ENCODE measurements at regions not wholly inside any gene's neighbourhood (a gene's known extent, or its start where the extent isn't known, plus 50 kb on each side); places are given as distances from the start of the nearest gene placed in this dataset.
"Not testable (repeated sequence)": the region's sequence is repeated elsewhere in the genome, so short reads cannot be mapped to it uniquely, and the experiment has no call there.

DNA sequence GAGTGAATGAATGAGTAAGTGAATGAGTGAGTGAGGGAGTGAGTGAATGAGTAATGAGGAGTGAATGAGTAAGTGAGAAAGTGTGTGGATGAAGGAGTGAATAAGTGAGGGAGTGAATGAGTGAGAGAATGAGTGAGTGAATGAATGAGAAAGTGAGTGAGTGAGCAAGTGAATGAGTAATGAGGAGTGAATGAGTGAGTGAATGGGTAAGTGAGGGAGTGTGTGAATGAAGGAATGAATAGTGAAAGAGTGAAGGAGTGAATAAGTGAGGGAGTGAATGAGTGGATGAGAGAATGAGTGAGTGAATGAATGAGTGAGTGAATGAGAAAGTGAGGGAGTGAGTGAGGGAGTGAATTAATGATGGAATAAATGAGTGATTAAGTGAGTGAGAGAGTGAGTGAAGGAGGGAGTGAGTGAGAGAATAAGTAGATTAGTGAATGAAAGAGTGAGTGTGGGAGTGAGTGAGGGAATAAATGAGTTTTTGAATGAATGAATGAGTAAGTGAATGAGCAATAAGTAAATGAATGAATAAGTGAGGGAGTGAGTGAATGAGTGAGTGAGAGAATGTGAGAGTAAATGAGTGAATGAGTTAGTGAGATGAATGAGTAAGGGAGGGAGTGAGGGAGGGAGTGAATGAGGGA, 364.5 kb downstream of the ADGRD1 start:
- H3K27ac ChIP-seq, result no peak overlapping the region
- H3K9me2 ChIP-seq (replicated peaks; ENCODE audit: insufficient read depth), result no peaks in the 10 kb centered on the region
- H3K4me3 ChIP-seq, result no peak overlapping the region
- no peaks in the 10 kb centered on the region for H3K4me1 ChIP-seq (ENCODE audit: insufficient read depth)
- TF ChIP-seq EZH2 (IDR thresholded peaks at IDR 0.05; ENCODE audit: borderline replicate concordance), result no peak
- TF ChIP-seq, protein P1, sequence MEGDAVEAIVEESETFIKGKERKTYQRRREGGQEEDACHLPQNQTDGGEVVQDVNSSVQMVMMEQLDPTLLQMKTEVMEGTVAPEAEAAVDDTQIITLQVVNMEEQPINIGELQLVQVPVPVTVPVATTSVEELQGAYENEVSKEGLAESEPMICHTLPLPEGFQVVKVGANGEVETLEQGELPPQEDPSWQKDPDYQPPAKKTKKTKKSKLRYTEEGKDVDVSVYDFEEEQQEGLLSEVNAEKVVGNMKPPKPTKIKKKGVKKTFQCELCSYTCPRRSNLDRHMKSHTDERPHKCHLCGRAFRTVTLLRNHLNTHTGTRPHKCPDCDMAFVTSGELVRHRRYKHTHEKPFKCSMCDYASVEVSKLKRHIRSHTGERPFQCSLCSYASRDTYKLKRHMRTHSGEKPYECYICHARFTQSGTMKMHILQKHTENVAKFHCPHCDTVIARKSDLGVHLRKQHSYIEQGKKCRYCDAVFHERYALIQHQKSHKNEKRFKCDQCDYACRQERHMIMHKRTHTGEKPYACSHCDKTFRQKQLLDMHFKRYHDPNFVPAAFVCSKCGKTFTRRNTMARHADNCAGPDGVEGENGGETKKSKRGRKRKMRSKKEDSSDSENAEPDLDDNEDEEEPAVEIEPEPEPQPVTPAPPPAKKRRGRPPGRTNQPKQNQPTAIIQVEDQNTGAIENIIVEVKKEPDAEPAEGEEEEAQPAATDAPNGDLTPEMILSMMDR (IDR thresholded peaks at IDR 0.05; ENCODE audit: poor library complexity), result no peak
- no peak for TF ChIP-seq EZH2phosphoT487 (IDR thresholded peaks at IDR 0.05; ENCODE audit: low read depth, severe bottlenecking, unreplicated experiment)
- no peaks in the 10 kb centered on the region for H3K36me3 ChIP-seq (replicated peaks; ENCODE audit: insufficient read depth, low read depth)
- no peak overlapping the region for H2AFZ ChIP-seq
- H4K20me1 ChIP-seq (ENCODE audit: insufficient read depth, poor library complexity, severe bottlenecking), result no peaks in the 10 kb centered on the region
- H3K4me2 ChIP-seq, result no peak overlapping the region
- H3K27me3 ChIP-seq, result no peaks in the 10 kb centered on the region
- H3K79me2 ChIP-seq, result no peaks in the 10 kb centered on the region
- peaks cover 7% of the 10 kb centered on the region for H3K9me3 ChIP-seq (ENCODE audit: low read depth)
- no peak for DNase-seq (ENCODE audit: low spot score)

DNA sequence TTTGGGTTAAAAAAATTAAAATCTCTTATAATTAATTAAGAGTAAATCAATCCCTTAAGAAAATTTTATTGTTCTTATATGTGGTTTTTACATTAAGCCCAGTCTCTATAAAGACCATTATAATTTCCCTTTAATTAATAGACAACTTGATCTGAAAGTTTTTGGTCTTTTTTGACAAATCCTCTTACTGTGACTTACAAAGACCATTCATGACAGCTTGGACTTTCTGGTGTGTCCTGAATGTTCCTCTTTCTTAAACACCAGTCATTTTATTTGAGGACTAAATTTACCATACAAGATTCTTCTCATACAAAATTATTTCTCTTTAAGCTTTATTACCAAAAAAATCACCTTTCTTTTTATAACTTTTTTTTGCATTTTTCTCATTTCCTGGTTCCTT, 368.3 kb downstream of the ADGRD1 start:
- TF ChIP-seq EZH2phosphoT487 (IDR thresholded peaks at IDR 0.05; ENCODE audit: low read depth, severe bottlenecking, unreplicated experiment), result no peak
- TF ChIP-seq, protein P1 (IDR thresholded peaks at IDR 0.05; ENCODE audit: poor library complexity), result no peak
- no peak for TF ChIP-seq EZH2 (IDR thresholded peaks at IDR 0.05; ENCODE audit: borderline replicate concordance)
- no peaks in the 10 kb centered on the region for H3K27me3 ChIP-seq

DNA sequence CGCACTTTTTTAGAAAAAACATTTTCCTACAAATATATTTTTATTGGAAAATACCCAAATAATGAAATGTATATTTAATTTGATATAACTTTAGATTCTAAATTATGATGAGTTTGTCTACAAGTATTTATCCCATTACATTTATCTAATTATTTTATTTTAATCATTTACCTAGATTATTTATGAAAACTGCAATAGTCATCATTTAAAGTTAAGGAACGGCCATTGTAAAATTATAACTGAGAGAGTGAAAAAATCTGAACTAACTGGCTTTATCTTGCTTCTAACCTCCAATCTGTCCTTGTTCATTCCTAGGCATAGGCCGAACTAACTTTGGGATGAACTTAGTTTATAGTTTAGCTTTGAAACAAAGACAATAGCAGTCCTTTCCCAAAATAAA, 368.8 kb downstream of the ADGRD1 start:
- not testable (repeated sequence) for H4K20me1 ChIP-seq (ENCODE audit: insufficient read depth, poor library complexity, severe bottlenecking); DNase-seq (ENCODE audit: low spot score); H3K9me2 ChIP-seq (replicated peaks; ENCODE audit: insufficient read depth); H3K36me3 ChIP-seq (replicated peaks; ENCODE audit: insufficient read depth, low read depth); H3K27ac ChIP-seq; H3K9me3 ChIP-seq (ENCODE audit: low read depth); H3K79me2 ChIP-seq; H3K27me3 ChIP-seq; H3K4me2 ChIP-seq; H3K4me3 ChIP-seq; H3K4me1 ChIP-seq (ENCODE audit: insufficient read depth); H2AFZ ChIP-seq
- WGBS (ENCODE audit: low lambda C conversion rate, missing lambda C conversion rate), result 78% methylated on average over 3 of the region's 3 CpGs

More for the DNA sequence above, 368.3 kb downstream of the ADGRD1 start:
- Histone ChIP-seq H2AFZ (no peak overlapping the region), H3K9me3 (ENCODE audit: low read depth) (peaks cover 7% of the 10 kb centered on the region), H4K20me1 (ENCODE audit: insufficient read depth, poor library complexity, severe bottlenecking) (no peaks in the 10 kb centered on the region), H3K79me2 (no peaks in the 10 kb centered on the region), H3K4me3 (no peak overlapping the region), H3K9me2 (replicated peaks; ENCODE audit: insufficient read depth) (no peaks in the 10 kb centered on the region), H3K27ac (no peak overlapping the region), H3K4me1 (ENCODE audit: insufficient read depth) (no peaks in the 10 kb centered on the region), H3K4me2 (no peak overlapping the region), H3K36me3 (replicated peaks; ENCODE audit: insufficient read depth, low read depth) (no peaks in the 10 kb centered on the region)
- no peak for DNase-seq (ENCODE audit: low spot score)

DNA sequence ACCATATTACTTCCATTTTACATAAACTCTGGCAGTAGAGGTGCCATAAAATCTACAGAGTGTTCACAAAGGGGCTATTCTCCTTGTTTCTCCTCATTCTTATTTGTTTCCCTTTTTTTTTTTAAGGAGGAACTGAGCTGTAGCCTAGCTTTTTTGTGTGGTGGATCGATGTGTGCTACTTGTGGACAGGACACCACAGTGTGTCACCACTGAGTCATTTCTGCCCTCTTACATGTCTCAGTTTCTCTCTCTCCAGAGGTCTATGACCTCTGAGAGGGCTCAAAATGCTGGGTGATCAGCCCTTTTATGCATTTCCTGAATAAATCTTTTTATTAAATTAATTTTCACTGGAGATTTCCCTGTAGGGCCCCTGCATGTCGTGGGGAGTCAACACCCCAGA, 370.2 kb downstream of the ADGRD1 start:
- H3K27ac ChIP-seq, result no peak overlapping the region
- H3K79me2 ChIP-seq, result no peaks in the 10 kb centered on the region
- H3K9me2 ChIP-seq (replicated peaks; ENCODE audit: insufficient read depth), result no peaks in the 10 kb centered on the region
- H3K9me3 ChIP-seq (ENCODE audit: low read depth), result peaks cover 7% of the 10 kb centered on the region
- TF ChIP-seq, protein P1 (IDR thresholded peaks at IDR 0.05; ENCODE audit: poor library complexity), result no peak
- no peak for TF ChIP-seq EZH2phosphoT487 (IDR thresholded peaks at IDR 0.05; ENCODE audit: low read depth, severe bottlenecking, unreplicated experiment)
- no peaks in the 10 kb centered on the region for H3K27me3 ChIP-seq
- H2AFZ ChIP-seq, result no peak overlapping the region
- no peak overlapping the region for H3K4me3 ChIP-seq
- 72% methylated on average over 2 of the region's 2 CpGs for WGBS (ENCODE audit: low lambda C conversion rate, missing lambda C conversion rate)
- H3K36me3 ChIP-seq (replicated peaks; ENCODE audit: insufficient read depth, low read depth), result no peaks in the 10 kb centered on the region
- no peaks in the 10 kb centered on the region for H3K4me1 ChIP-seq (ENCODE audit: insufficient read depth)
- no peaks in the 10 kb centered on the region for H4K20me1 ChIP-seq (ENCODE audit: insufficient read depth, poor library complexity, severe bottlenecking)
- no peak for DNase-seq (ENCODE audit: low spot score)
- H3K4me2 ChIP-seq, result no peak overlapping the region
